ENCODE measurements at regions not wholly inside any gene's neighbourhood (a gene's known extent, or its start where the extent isn't known, plus 50 kb on each side); places are given as distances from the start of the nearest gene placed in this dataset.

GRCh38 chr3:163914567-163914966 lies 1163.7 kb downstream of the SI start:
- H3K4me3 ChIP-seq (ENCODE audit: control insufficient read depth in 1 of 2, extremely low read depth in 1 of 2, low read length in 1 of 2), result no peak overlapping the region
- H3K4me1 ChIP-seq (ENCODE audit: control insufficient read depth in 1 of 2, extremely low read depth in 1 of 2, insufficient read depth in 2 of 2, low read length in 2 of 2), result no peaks in the 10 kb centered on the region
- POLR2A ChIA-PET, result no interaction called here
- Mint-ChIP-seq H3K4me1 (no peaks in the 10 kb centered on the region), H3K9me3 (peaks cover 0 to 11% (median 4%) of the 10 kb centered on the region in 3 donors), H3K27me3 (no peaks in the 10 kb centered on the region), H3K4me3 (no peak overlapping the region), H3K36me3 (no peaks in the 10 kb centered on the region), H3K27ac (no peak overlapping the region)
- WGBS (ENCODE audit: insufficient coverage), result no CpG with 5 or more reads among the region's 1 CpG
- no peak overlapping the region for H3K27ac ChIP-seq (ENCODE audit: low read length)
- H3K36me3 ChIP-seq (ENCODE audit: control insufficient read depth in 2 of 2, extremely low read depth in 1 of 2, insufficient read depth in 1 of 2, low read length in 1 of 2), result no peaks in the 10 kb centered on the region
- DNase-seq (no peak), ATAC-seq (replicated peaks in 1 of 4) (no peak)
- CTCF ChIA-PET, result no interaction called here
- no peaks in the 10 kb centered on the region for H3K27me3 ChIP-seq (replicated peaks in 1 of 2; ENCODE audit: control insufficient read depth in 2 of 2, extremely low read depth in 1 of 2, insufficient read depth in 2 of 2, low read length in 1 of 2)
- no peaks in the 10 kb centered on the region for H3K9me3 ChIP-seq

GRCh38 chr3:163891771-163892170 lies 1186.5 kb downstream of the SI start:
- Mint-ChIP-seq H3K36me3 (no peaks in the 10 kb centered on the region), H3K27me3 (no peaks in the 10 kb centered on the region), H3K4me3 (no peak overlapping the region), H3K4me1 (no peaks in the 10 kb centered on the region), H3K27ac (no peak overlapping the region), H3K9me3 (peaks cover 12 to 24% (median 13%) of the 10 kb centered on the region in 3 donors)
- no peak for DNase-seq
- 73% methylated on average over 3 of the region's 7 CpGs for WGBS (ENCODE audit: insufficient coverage)
- Histone ChIP-seq H3K36me3 (ENCODE audit: control insufficient read depth in 2 of 2, extremely low read depth in 1 of 2, insufficient read depth in 1 of 2, low read length in 1 of 2) (no peaks in the 10 kb centered on the region), H3K27me3 (replicated peaks in 1 of 2; ENCODE audit: control insufficient read depth in 2 of 2, extremely low read depth in 1 of 2, insufficient read depth in 2 of 2, low read length in 1 of 2) (no peaks in the 10 kb centered on the region), H3K4me3 (ENCODE audit: control insufficient read depth in 1 of 2, extremely low read depth in 1 of 2, low read length in 1 of 2) (no peak overlapping the region), H3K27ac (ENCODE audit: low read length) (no peak overlapping the region), H3K9me3 (no peaks in the 10 kb centered on the region), H3K4me1 (ENCODE audit: control insufficient read depth in 1 of 2, extremely low read depth in 1 of 2, insufficient read depth in 2 of 2, low read length in 2 of 2) (no peaks in the 10 kb centered on the region)
- POLR2A ChIA-PET, result no interaction called here
- no peak for ATAC-seq (replicated peaks in 1 of 4)
- CTCF ChIA-PET, result no interaction called here

- Histone ChIP-seq H3K9me3 (no peaks in the 10 kb centered on the region), H3K27me3 (replicated peaks in 1 of 2; ENCODE audit: control insufficient read depth in 2 of 2, extremely low read depth in 1 of 2, insufficient read depth in 2 of 2, low read length in 1 of 2) (no peaks in the 10 kb centered on the region), H3K4me3 (ENCODE audit: control insufficient read depth in 1 of 2, extremely low read depth in 1 of 2, low read length in 1 of 2) (no peak overlapping the region), H3K27ac (ENCODE audit: low read length) (no peak overlapping the region), H3K36me3 (ENCODE audit: control insufficient read depth in 2 of 2, extremely low read depth in 1 of 2, insufficient read depth in 1 of 2, low read length in 1 of 2) (no peaks in the 10 kb centered on the region), H3K4me1 (ENCODE audit: control insufficient read depth in 1 of 2, extremely low read depth in 1 of 2, insufficient read depth in 2 of 2, low read length in 2 of 2) (no peaks in the 10 kb centered on the region)
- Mint-ChIP-seq H3K27ac (no peak overlapping the region), H3K9me3 (peaks cover 7 to 19% (median 8%) of the 10 kb centered on the region in 3 donors), H3K27me3 (no peaks in the 10 kb centered on the region), H3K4me1 (no peaks in the 10 kb centered on the region), H3K36me3 (no peaks in the 10 kb centered on the region), H3K4me3 (no peak overlapping the region)
- ATAC-seq (replicated peaks in 1 of 4) (no peak), DNase-seq (no peak)
- WGBS (ENCODE audit: insufficient coverage), result 100% methylated on average over 1 of the region's 2 CpGs
- POLR2A ChIA-PET, result no interaction called here
- CTCF ChIA-PET, result no interaction called here
Observed at GRCh38 chr3:163890661-163891060, 1187.6 kb downstream of the SI start.

- ChIA-PET POLR2A (no interaction called here), CTCF (interaction anchor here in 1 of 2 donors (0.5 kb wide), 1 partner anchor 48 kb away, joined by 6 read pairs; no protein-coding TSS in a partner anchor)
- Mint-ChIP-seq H3K36me3 (no peaks in the 10 kb centered on the region), H3K27me3 (no peaks in the 10 kb centered on the region), H3K9me3 (peaks cover 24 to 57% (median 29%) of the 10 kb centered on the region in 3 donors), H3K4me1 (no peaks in the 10 kb centered on the region), H3K4me3 (no peak overlapping the region), H3K27ac (no peak overlapping the region)
- DNase-seq, result no peak
- no CpG with 5 or more reads among the region's 4 CpGs for WGBS (ENCODE audit: insufficient coverage)
- no peaks in the 10 kb centered on the region for H3K4me1 ChIP-seq (ENCODE audit: control insufficient read depth in 1 of 2, extremely low read depth in 1 of 2, insufficient read depth in 2 of 2, low read length in 2 of 2)
- H3K36me3 ChIP-seq (ENCODE audit: control insufficient read depth in 2 of 2, extremely low read depth in 1 of 2, insufficient read depth in 1 of 2, low read length in 1 of 2), result no peaks in the 10 kb centered on the region
- H3K9me3 ChIP-seq, result no peaks in the 10 kb centered on the region
- H3K27me3 ChIP-seq (replicated peaks in 1 of 2; ENCODE audit: control insufficient read depth in 2 of 2, extremely low read depth in 1 of 2, insufficient read depth in 2 of 2, low read length in 1 of 2), result no peaks in the 10 kb centered on the region
- H3K4me3 ChIP-seq (ENCODE audit: control insufficient read depth in 1 of 2, extremely low read depth in 1 of 2, low read length in 1 of 2), result no peak overlapping the region
- ATAC-seq (replicated peaks in 1 of 4), result no peak
- H3K27ac ChIP-seq (ENCODE audit: low read length), result no peak overlapping the region
Observed at GRCh38 chr3:163879172-163879571, 1199.1 kb downstream of the SI start.

GRCh38 chr3:163878396-163878795 lies 1199.9 kb downstream of the SI start:
- Mint-ChIP-seq H3K27me3 (no peaks in the 10 kb centered on the region), H3K27ac (no peak overlapping the region), H3K4me3 (no peak overlapping the region), H3K36me3 (no peaks in the 10 kb centered on the region), H3K4me1 (no peaks in the 10 kb centered on the region), H3K9me3 (peaks cover 24 to 55% (median 29%) of the 10 kb centered on the region in 3 donors)
- no peaks in the 10 kb centered on the region for H3K36me3 ChIP-seq (ENCODE audit: control insufficient read depth in 2 of 2, extremely low read depth in 1 of 2, insufficient read depth in 1 of 2, low read length in 1 of 2)
- WGBS (ENCODE audit: insufficient coverage), result 83% methylated on average over 4 of the region's 4 CpGs
- DNase-seq (peak in 1 of 35 experiments; percentile 1), ATAC-seq (replicated peaks in 1 of 4) (no peak)
- H3K9me3 ChIP-seq, result no peaks in the 10 kb centered on the region
- ChIA-PET POLR2A (no interaction called here), CTCF (no interaction called here)
- no peak overlapping the region for H3K27ac ChIP-seq (ENCODE audit: low read length)
- H3K27me3 ChIP-seq (replicated peaks in 1 of 2; ENCODE audit: control insufficient read depth in 2 of 2, extremely low read depth in 1 of 2, insufficient read depth in 2 of 2, low read length in 1 of 2), result no peaks in the 10 kb centered on the region
- H3K4me1 ChIP-seq (ENCODE audit: control insufficient read depth in 1 of 2, extremely low read depth in 1 of 2, insufficient read depth in 2 of 2, low read length in 2 of 2), result no peaks in the 10 kb centered on the region
- no peak overlapping the region for H3K4me3 ChIP-seq (ENCODE audit: control insufficient read depth in 1 of 2, extremely low read depth in 1 of 2, low read length in 1 of 2)

- DNase-seq, result no peak
- no peak overlapping the region for H3K27ac Mint-ChIP-seq
- POLR2A ChIA-PET, result no interaction called here
- H3K27me3 Mint-ChIP-seq, result no peaks in the 10 kb centered on the region
- no peak overlapping the region for H3K4me3 Mint-ChIP-seq
- no peaks in the 10 kb centered on the region for H3K4me1 Mint-ChIP-seq
- Histone ChIP-seq H3K36me3 (ENCODE audit: control insufficient read depth in 2 of 2, extremely low read depth in 1 of 2, insufficient read depth in 1 of 2, low read length in 1 of 2) (no peaks in the 10 kb centered on the region), H3K4me3 (ENCODE audit: control insufficient read depth in 1 of 2, extremely low read depth in 1 of 2, low read length in 1 of 2) (no peak overlapping the region), H3K27ac (ENCODE audit: low read length) (no peak overlapping the region), H3K9me3 (no peaks in the 10 kb centered on the region), H3K4me1 (ENCODE audit: control insufficient read depth in 1 of 2, extremely low read depth in 1 of 2, insufficient read depth in 2 of 2, low read length in 2 of 2) (no peaks in the 10 kb centered on the region), H3K27me3 (replicated peaks in 1 of 2; ENCODE audit: control insufficient read depth in 2 of 2, extremely low read depth in 1 of 2, insufficient read depth in 2 of 2, low read length in 1 of 2) (no peaks in the 10 kb centered on the region)
- WGBS (ENCODE audit: insufficient coverage), result no CpG with 5 or more reads among the region's 2 CpGs
- H3K9me3 Mint-ChIP-seq, result peaks cover 22 to 52% (median 29%) of the 10 kb centered on the region in 3 donors
- no peaks in the 10 kb centered on the region for H3K36me3 Mint-ChIP-seq
- no peak for ATAC-seq (replicated peaks in 1 of 4)
- CTCF ChIA-PET, result no interaction called here
Observed at GRCh38 chr3:163877805-163878204, 1200.5 kb downstream of the SI start.

GRCh38 chr3:163863146-163863545 lies 1215.2 kb downstream of the SI start:
- Mint-ChIP-seq H3K27me3 (no peaks in the 10 kb centered on the region), H3K9me3 (peaks cover 0 to 14% (median 12%) of the 10 kb centered on the region in 3 donors), H3K27ac (no peak overlapping the region), H3K36me3 (no peaks in the 10 kb centered on the region), H3K4me1 (no peaks in the 10 kb centered on the region), H3K4me3 (no peak overlapping the region)
- Histone ChIP-seq H3K9me3 (no peaks in the 10 kb centered on the region), H3K4me3 (ENCODE audit: control insufficient read depth in 1 of 2, extremely low read depth in 1 of 2, low read length in 1 of 2) (no peak overlapping the region), H3K4me1 (ENCODE audit: control insufficient read depth in 1 of 2, extremely low read depth in 1 of 2, insufficient read depth in 2 of 2, low read length in 2 of 2) (no peaks in the 10 kb centered on the region), H3K36me3 (ENCODE audit: control insufficient read depth in 2 of 2, extremely low read depth in 1 of 2, insufficient read depth in 1 of 2, low read length in 1 of 2) (no peaks in the 10 kb centered on the region), H3K27me3 (replicated peaks in 1 of 2; ENCODE audit: control insufficient read depth in 2 of 2, extremely low read depth in 1 of 2, insufficient read depth in 2 of 2, low read length in 1 of 2) (no peaks in the 10 kb centered on the region), H3K27ac (ENCODE audit: low read length) (no peak overlapping the region)
- POLR2A ChIA-PET, result no interaction called here
- DNase-seq, result no peak
- ATAC-seq (replicated peaks in 1 of 4), result no peak
- CTCF ChIA-PET, result no interaction called here

Data from T-cell (primary cell).